ENCODE measurements at regions not wholly inside any gene's neighbourhood (a gene's known extent, or its start where the extent isn't known, plus 50 kb on each side); places are given as distances from the start of the nearest gene placed in this dataset.
"Not testable (repeated sequence)": the region's sequence is repeated elsewhere in the genome, so short reads cannot be mapped to it uniquely, and the experiment has no call there.

DNA sequence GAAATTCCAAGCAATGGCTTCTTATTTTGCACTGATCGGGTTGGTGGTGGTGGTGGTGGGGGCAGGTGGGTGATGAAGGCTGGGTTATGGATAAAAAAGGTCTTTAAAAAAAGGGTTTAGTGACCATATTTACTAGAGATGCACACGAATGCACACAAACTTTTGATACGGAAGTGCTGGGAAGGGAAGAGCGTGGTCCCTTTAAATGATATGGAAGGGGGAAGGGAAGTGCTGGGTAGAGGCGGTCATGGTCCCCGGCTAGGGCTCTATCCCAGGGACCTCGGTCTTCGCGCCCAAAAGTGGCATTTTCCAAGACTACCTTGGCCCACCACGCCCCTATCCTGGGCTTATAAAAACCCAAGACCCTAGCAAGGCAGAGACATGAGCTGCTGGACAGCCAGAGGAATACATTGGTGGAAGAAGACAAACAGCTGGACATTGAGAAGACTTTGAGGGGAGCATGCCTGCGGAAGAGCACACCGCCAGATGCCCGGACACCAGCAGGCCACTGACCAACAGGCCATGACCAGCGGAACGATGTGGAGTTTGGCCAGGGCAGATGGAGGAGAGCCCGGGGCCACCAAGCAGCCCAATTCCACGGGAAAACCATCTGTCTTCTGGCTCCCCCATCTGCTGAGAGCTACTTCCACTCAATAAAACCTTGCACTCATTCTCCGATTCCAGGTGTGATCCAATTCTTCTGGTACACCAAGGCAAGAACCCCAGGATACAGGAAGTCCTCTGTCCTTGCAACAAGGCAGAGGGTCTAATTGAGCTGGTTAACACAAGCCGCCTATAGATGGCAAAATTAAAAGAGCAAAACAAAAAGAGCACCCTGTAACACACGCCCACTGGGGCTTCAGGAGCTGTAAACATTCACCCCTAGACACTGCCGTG, 1720.2 kb downstream of the MRPL39 start:
- no peak for DNase-seq (ENCODE audit: low spot score)

DNA sequence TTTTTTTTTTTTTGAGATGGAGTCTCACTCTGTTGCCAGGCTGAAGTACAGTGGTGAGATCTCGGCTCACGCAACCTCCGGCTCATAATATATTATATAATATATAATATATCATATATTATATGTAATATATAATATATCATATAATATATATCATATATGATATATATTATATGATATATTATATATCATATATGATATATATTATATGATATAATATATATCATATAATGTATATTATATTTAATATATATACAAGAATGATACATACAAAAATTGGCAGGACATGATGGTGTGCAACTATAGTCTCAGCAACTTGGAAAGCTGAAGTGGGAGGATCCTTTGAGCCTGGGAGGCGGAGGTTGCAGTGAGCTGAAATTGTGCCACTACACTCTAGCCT, 1725.5 kb downstream of the MRPL39 start:
- DNase-seq (ENCODE audit: low spot score) = no peak

DNA sequence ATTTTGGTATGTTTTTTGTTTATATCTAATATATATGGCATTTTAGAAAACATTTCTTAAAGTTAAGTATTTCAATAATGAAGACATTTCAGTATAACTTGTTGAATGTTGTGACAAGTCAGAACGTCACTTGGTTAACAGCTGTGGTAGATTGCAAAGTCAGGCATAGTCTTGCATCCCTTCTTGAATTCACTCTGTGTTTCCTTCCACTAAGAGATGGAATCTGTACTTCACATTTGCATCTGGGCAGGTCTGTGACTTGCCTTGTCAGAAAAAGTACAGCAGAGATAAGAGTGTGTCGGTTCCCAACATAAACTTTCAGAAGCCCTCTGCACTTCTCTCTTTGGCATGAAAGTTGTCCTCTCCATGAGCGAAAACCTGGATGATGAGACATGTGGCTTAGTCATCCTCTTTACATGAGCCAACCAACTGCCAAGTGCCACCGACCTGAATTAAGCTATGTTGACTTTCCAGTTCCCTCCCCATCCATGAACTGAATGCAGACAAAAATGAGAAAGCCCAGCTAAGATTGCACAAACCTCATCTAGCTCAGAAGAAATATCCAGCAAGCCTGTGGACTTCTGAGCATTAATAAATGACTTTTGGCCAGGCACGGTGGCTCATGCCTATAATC, 1730.2 kb downstream of the MRPL39 start:
- DNase-seq (ENCODE audit: low spot score) = no peak

DNA sequence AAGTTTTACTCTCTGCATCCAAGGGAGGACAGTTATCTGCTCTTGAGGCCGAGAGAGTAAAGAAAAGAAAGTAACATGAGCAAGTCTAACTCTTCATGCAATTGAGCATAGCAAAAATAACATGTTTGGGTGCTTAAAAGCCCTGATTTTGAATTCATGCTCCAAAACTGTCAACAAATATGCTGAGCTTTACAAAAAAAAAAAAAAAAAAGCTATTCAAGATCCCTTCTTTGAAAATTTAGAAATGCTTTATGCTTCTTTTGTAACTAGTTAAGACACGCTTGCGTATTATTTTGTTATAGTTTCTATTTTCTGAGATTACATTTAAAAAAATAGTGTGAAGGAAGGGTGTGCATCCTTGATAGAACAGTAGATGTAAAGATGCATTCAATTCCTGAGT, 1733.0 kb downstream of the MRPL39 start:
- no peak for DNase-seq (ENCODE audit: low spot score)

DNA sequence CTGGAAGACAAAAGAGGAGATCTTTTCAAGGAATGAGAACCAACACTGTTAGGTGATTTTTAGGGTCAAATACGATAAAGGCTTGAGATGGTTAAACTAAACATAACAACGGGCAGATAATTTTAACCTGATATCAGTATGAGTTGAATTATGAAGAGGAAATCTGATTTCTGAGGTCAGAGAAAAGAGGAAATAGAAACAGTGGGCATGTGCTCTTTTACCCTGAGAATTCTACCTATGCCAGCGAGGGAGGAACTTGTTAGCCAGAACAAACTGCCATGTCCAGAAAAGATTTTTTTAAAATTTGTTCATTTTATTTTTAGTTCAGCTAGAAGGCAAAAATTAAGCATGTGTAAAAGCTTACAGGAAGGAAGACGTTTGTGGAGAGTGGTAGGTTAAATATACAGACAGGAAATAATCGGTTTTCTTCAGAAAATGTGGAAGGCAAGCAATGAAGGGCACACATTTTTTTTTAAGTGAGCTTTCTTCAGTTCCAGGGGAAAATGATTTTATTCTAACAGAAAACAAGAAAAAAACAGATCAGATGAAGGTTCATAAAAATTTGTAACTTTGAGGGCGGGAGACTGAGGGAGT, 1745.3 kb downstream of the MRPL39 start:
- no peak for DNase-seq (ENCODE audit: low spot score)

DNA sequence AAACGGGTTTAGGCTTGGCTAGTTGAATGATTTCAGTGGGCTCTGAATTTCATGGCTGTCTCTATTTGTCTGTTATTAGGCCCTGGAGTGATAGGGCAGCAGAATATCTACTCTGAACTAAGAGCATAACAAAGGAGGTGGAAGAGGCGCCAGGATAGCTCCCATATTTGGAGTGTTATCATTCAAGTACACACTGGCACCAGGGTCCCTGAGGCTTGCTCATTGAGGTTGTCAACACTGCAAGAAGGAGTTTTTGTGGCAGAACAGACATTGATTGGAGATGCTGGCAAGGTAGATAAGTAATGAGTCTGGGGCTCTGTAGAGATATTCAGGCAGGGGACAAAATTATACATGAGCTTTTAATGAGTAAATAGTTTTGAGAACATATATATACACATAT, 1748.4 kb downstream of the MRPL39 start:
- no peak for DNase-seq (ENCODE audit: low spot score)

DNA sequence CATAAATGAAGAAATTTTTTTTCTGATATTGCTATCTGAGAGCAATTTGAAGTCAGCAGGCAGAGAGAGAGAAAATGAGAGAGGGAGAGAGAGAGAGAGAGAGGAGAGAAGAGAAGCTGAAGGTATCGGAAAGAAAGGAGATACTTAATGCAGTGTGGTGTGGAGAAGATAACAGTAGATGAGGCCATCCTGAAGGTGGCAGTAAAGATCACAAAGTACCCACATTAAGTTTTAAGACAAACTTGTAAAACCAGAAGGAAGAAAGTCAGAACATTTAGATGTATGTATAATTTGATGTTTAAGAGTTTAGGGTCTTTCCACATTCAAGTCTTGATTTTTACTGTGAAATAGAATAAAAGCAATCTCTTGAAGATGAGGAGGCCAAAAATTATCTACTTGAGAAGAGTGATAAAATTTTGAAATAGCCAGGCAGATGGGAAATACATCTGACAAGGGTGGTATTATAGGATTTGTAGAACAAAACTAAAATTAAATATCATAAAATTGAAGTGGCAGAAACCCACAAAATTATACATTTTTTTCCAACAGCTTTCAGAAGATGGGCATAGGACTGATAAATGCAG, 1753.4 kb downstream of the MRPL39 start:
- DNase-seq (ENCODE audit: low spot score) = peak; percentile 4

DNA sequence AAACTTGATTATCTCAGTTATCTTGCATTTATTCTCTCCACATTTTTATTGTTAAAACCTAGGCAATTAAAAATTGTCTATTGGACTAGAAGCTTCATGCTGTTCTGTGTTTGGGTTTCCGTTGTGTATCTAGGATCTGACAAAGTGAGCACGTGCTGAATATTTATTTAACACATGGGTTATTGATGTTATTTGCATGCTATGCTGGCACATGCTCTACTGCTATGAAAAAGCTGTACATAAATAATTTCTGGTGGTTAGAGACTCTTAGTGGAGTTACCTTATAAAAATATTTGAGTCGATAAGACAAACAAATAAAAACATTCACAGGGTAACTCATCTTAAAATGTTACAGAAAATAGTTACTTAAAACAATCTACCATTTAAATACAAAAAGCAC, 1769.7 kb downstream of the MRPL39 start:
- no peak for DNase-seq (ENCODE audit: low spot score)

DNA sequence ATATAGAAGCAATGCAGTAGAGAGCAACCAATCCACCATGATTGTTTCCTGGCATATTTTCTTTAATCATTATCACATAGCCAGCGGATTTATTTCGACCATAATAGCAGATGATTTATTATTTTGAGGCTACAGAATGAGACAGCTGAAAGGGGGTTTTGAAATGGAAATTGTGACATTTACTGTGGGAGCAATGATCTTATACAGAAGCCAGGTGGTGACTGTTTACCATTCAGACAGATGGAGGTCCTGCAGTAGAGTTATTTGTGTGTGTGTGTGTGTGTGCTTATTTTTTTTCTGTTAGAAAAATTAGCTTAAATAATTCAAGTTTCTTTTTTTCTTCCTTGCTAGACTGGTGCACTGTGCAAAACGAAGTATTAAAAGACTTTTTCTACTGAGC, 1784.5 kb downstream of the MRPL39 start:
- no peak for DNase-seq (ENCODE audit: low spot score)

DNA sequence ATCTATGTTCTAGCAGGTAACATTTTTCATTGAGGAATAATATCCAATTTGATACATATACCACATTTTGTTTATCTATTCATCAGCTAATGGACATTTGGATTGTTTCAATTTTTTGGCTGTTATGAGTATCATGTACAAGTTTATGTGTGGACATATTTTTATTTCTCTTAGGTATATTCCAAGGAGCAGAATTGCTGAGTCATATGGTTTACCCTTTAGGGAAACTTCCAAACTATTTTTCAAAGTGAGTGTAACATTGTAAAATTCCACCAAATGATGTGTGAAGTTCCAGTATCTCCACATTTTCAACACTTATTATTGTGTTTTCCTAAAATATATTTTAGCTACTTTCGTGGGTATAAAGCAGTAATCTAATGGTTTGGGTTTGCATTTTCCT, 1789.9 kb downstream of the MRPL39 start:
- DNase-seq (ENCODE audit: low spot score) = no peak

DNA sequence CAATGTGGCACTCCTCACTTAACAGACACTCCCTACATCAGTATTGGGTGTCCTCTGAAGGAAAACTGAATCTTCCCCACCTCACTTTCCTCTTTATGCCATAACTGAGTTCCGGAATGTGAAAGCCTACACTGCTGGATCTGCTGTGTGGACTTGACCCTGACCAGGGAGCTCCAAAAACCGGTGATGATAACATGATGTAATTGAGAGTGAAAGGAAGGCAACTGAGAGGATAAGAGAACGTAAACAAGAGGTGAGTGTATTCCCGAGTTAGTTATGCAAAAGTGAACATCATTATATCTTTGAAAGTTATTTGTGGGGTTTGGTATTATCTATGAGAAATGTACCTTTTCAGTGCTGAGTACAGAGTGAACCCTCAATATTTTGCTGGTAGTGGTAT, 1794.8 kb downstream of the MRPL39 start:
- no peak for DNase-seq (ENCODE audit: low spot score)

DNA sequence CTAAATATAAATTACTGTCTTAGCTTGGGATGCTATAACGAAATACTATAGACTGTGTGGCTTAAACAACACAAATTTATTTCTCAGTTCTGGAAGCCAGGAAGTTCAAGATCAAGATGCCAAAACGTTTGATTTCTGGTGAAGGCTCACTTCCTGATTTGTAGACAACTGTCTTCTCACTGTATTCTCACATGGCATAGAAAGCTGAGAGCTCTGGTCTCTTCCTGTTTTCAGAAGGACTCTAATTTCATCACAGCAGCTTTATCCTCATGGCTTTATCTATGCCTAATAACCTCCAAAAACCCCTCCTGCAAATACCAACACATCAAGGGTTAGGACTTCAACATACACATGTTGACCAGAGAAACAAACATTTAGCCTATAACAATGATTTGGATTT, 1795.5 kb downstream of the MRPL39 start:
- no peak for DNase-seq (ENCODE audit: low spot score)

DNA sequence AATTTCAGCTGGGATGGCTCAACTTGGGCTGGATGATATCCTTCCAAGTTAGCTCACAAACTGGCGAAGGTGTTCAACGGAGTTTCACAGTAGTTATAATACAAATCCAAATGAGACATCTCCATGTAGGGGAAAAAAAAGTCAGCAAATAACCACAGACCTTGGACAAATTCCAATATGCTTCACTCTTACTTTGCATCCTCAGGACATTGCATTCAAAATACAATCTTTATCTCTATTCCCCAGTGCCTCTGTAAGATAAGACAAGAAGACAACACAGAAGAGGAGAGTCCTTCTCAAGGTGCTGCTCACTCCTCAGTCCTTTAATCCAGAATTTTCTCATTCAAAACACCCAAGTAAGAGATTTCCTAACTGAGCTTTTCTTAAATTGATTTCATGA, 1797.7 kb downstream of the MRPL39 start:
- DNase-seq (ENCODE audit: low spot score) = no peak

DNA sequence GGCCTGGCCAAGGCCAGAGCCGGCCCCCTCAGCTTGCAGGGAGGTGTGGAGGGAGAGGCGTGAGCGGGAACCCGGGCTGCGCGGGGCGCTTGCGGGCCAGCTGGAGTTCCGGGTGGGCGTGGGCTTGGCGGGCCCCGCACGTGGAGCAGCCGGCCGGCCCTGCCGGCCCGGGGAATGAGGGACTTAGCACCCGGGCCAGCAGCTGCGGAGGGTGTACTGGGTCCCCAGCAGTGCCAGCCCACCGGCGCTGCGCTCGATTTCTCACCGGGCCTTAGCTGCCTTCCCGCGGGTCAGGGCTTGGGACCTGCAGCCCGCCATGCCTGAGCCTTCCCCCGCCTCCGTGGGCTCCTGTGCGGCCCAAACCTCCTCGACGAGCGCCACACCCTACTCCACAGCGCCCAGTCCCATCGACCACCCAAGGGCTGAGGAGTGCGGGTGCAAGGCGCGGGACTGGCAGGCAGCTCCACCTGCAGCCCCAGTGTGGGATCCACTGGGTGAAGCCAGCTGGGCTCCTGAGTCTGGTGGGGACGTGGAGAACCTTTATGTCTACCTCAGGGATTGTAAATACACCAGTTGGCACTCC, 1800.2 kb downstream of the MRPL39 start:
- not testable (repeated sequence) for DNase-seq (ENCODE audit: low spot score)

DNA sequence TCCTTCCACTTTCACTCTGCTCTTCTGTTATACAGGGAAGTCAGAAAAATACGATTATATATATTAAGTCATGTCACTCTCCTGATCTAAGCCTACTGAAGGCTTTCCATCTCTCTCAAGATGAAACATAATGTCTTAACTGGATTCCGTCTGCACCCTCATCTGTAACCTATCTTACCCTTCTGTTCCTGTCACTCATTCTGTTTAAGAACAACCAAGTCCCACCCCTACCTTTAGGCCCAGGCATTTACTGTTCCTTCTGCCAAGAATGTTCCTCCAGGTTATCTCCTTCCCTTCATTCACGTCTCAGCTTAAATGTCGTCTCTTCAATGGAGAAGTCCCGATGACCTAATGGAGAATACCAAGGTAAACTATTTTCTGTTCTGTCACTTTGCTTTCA, 1802.4 kb downstream of the MRPL39 start:
- no peak for DNase-seq (ENCODE audit: low spot score)

DNA sequence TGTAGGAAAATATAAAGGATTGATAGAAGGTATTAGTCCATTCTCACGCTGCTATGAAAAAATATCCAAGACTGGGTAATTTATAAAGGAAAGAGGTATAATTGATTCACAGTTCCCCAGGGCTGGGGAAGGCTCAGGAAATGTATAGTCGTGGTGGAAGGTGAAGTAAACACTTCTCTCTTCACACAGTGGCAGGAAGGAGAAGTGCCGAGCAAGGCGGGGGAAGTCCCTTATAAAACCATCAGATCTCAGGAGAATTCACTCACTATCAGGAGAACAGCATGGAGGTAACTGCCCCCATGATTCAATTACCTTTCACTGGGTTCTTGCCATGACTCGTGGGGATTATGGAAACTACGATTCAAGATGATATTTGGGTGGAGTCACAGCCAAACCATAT, 1806.0 kb downstream of the MRPL39 start:
- DNase-seq (ENCODE audit: low spot score) = no peak

DNA sequence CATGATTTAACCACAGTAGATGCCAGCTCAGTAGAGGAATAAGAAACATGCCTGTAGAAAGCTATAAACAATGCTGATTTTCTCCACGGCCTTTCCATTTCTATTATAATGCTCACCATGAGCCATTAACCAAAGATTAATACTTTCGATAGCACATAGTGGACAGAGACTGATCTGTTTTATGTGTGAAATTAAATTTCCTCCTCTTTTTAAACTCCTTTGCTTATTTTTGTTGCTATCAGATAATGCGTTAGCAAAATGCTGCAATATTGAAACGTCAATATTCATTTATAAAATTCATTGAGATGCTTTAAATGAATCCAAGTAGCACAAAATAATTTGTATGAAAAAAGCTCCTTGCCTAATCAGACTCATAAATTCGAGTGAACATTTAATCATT, 1807.9 kb downstream of the MRPL39 start:
- no peak for DNase-seq (ENCODE audit: low spot score)

DNA sequence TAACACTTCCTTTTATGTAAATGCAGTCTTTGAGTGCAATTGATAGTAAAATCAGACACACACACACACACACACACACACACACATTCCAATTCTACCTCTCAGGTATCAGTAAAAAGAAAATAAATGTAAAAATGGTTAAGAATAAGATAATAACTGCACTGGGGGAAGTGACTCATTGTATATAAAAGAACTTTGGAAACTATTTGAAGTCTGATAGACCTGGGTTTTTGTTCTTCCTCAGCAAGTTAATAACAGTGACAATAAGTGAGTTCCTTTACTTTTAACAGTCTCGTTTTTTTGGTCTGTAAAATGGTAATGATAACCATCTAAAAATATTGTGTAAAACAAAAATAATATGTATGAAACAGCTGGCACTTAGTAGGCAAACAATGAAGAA, 1815.0 kb downstream of the MRPL39 start:
- no peak for DNase-seq (ENCODE audit: low spot score)

DNA sequence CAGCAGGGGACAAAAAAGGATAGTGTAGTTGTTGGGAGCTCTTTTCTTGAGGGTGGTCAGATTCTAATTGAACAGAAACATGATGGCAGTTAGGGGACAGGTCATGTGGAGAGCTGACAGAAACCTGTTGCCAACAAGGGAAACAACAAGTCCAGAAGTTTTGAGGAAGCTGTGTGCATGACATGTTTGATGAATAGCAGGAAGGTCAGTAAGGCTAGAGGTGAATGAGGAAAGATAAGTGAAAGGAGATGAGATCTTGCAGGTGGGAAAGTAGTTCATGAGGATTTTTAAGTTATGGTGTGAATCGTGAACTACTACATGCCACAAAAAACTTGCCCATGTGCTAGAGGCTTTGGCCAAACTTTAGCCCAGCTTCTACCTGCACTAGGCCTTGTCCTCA, 1817.4 kb downstream of the MRPL39 start:
- DNase-seq (ENCODE audit: low spot score) = no peak

DNA sequence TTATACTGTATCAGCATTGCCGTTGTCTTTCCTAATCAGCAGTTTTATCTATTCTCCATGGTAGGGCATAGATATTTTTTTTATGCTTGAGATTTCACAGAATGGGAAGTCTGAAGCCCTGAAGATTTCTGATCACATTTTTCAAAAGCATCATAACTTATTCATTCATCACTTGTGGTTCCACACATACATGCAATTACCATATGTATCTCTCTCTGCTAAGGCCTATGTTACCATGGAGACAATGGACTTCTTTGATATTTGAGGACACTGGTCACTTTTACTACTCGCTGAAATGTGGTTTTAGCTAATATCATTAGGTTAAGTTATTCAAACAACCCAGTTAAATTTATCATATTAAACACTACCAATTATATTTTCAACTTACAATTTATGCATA, 1827.0 kb downstream of the MRPL39 start:
- no peak for DNase-seq (ENCODE audit: low spot score)

DNA sequence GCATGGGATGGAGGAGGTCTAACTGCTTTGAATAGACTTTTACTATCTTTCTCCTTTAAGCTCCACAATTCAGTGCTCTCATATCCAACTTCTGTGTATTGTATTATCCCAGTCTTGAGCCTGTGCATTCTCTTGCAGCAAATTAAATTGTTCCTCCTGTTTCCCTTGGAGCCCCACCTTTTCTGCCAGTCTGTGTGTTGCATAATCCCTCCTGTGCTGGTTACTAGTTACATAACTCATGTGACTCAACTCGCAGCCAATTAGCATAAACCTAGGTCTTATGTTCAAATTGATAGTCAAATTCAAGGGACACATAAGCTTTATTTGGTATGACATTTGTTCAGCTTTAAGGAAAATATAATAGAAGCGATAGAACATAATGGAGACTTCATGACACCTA, 1863.5 kb downstream of the MRPL39 start:
- no peak for DNase-seq (ENCODE audit: low spot score)

DNA sequence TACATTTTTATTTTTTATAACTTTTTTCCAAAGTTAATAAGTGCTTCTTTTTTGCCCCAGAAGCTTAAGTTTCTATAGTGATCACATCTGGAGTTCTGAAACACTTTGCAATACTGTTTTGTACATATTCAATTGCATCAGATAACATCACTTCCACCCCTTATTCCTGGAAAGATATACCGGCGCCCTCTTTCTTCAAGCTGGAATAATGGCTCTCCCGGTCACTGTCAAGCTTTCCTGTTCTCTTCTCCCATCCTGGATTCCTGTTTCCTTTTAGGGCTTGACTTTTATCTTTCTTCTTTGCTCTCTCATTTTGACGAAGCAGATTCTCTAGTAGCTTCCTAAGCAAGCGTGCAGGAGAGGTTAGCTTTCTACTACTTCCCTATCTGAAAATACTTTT, 1866.8 kb downstream of the MRPL39 start:
- DNase-seq (ENCODE audit: low spot score) = no peak

DNA sequence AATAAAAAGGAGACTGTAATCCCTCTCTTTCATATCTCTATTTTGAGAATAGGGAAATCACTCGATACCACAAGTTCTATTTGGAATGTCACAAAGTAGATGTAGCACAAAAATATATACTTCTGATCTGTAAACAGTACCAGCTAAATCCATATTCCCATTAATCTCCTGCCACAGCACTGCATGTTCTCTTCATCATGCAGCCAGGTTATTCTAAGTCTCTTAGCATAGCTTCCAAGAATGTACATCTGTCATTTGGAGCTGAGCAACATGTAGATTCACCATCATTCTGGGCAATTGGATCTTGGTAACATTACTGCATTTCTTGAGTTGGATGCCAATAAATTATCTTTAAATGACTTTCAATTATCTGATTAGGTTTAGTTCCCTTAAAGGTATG, 1874.5 kb downstream of the MRPL39 start:
- DNase-seq (ENCODE audit: low spot score) = no peak

All from HuH-7 (cell line).